Type B pancreatic cell (in vitro differentiated cells): ENCODE measurements at regions not wholly inside any gene's neighbourhood (a gene's known extent, or its start where the extent isn't known, plus 50 kb on each side); places are given as distances from the start of the nearest gene placed in this dataset.

ENCODE experiments used
- DNase-seq: peaks from one replicate; pipeline ENCODE4 v3.0.0; 2021; ENCODE audit warnings: mixed read lengths; ENCODE audit not compliant: unreplicated experiment; ENCODE audit errors: extremely low spot score
- H3K27ac Mint-ChIP-seq: 2 replicates; pipeline ENCODE4 v1.8.0; 2021; ENCODE audit warnings: mild to moderate bottlenecking, mixed read lengths
- H3K27me3 Mint-ChIP-seq: 2 replicates; pipeline ENCODE4 v1.8.0; 2021; ENCODE audit warnings: mixed read lengths
- H3K36me3 Mint-ChIP-seq: 2 replicates; pipeline ENCODE4 v1.8.0; 2021; ENCODE audit warnings: mixed read lengths
- H3K4me1 Mint-ChIP-seq: one replicate; pipeline ENCODE4 v1.8.0; 2021; ENCODE audit warnings: mixed read lengths; ENCODE audit not compliant: unreplicated experiment
- H3K4me3 Mint-ChIP-seq: 2 replicates; pipeline ENCODE4 v1.8.0; 2021; ENCODE audit warnings: mild to moderate bottlenecking, mixed read lengths
- H3K9me3 Mint-ChIP-seq: 2 replicates; pipeline ENCODE4 v1.8.0; 2021; ENCODE audit warnings: mixed read lengths
- TF ChIP-seq, protein P1 (sequence below): fragments of 200-600 bp; sonication (generic); conservative IDR thresholded peaks from 2 replicates; pipeline ENCODE4 v1.5.0; 2021; ENCODE audit warnings: antibody characterized with exemption, mild to moderate bottlenecking

DNA sequence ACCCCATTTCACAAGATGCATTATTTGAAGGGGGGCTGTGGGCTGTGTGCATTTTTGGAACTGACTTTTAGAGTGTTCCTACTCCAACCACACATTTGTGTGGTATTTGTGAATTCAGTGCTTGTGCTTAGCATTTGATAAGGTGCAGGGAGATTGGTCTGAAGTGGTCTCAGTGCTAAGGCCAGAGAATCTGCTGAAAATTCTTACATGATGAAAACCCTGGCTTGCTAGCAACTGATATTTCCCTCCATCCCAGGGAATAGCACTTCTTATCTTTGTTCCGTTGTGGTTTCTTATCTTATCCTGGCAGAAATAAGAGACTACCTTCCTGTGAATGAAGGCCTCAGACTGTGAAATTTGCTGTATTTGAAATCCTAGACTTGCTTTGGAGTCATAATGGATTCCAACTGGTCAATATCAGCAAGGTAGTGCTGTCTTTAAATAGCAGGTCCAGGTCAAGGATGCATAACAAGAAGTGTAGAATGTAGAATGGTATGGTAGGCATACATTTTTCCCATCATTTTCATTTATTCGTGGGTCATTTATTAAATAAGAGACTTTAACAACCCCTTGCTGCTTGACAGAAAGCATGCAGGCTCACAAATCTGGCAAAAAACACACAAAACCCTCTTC is 986.9 kb downstream of the REEP3 start:
- Mint-ChIP-seq H3K27ac (no peak overlapping the region), H3K27me3 (no peaks in the 10 kb centered on the region), H3K4me3 (no peak overlapping the region), H3K9me3 (no peaks in the 10 kb centered on the region), H3K4me1 (no peaks in the 10 kb centered on the region), H3K36me3 (no peaks in the 10 kb centered on the region)
- TF ChIP-seq, protein P1, sequence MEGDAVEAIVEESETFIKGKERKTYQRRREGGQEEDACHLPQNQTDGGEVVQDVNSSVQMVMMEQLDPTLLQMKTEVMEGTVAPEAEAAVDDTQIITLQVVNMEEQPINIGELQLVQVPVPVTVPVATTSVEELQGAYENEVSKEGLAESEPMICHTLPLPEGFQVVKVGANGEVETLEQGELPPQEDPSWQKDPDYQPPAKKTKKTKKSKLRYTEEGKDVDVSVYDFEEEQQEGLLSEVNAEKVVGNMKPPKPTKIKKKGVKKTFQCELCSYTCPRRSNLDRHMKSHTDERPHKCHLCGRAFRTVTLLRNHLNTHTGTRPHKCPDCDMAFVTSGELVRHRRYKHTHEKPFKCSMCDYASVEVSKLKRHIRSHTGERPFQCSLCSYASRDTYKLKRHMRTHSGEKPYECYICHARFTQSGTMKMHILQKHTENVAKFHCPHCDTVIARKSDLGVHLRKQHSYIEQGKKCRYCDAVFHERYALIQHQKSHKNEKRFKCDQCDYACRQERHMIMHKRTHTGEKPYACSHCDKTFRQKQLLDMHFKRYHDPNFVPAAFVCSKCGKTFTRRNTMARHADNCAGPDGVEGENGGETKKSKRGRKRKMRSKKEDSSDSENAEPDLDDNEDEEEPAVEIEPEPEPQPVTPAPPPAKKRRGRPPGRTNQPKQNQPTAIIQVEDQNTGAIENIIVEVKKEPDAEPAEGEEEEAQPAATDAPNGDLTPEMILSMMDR = no peak
- no peak for DNase-seq

DNA sequence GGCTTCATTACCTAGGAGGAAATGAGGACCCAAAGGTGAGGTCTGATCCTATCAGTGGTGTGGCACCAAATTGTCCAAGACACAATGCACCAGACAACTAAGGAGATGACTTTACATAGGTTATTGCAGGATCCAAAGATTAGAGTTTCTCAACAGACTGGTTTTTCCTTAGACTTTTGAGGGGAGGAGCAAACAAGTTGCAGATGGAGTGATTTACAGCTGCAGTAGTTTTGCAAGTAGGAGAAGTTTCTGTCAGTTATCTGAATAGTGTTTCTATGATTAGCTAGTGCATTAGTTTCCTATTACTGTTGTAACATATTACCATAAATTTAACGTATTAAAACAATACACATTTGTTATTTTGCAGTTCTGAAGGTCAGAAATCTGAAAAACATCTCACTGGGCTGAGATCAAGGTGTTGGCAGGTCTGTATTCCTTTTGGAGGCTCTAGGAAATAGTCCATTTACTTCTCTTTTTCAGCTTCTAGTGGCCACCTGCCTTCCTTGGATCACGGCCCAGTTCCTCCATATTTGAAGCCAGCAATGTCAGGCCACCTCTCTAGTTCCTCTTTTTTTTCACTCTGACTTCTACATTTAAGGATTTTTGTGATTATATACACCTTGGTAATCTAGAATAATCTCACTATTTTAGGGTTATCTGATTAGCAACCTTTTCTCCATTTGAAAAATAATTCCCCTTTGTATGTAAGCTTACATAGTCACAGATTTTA is 994.9 kb downstream of the REEP3 start:
- no peaks in the 10 kb centered on the region for H3K4me1 Mint-ChIP-seq
- TF ChIP-seq, protein P1 = no peak
- H3K9me3 Mint-ChIP-seq = no peaks in the 10 kb centered on the region
- H3K36me3 Mint-ChIP-seq = no peaks in the 10 kb centered on the region
- no peak overlapping the region for H3K27ac Mint-ChIP-seq
- H3K27me3 Mint-ChIP-seq = no peaks in the 10 kb centered on the region
- DNase-seq = no peak
- no peak overlapping the region for H3K4me3 Mint-ChIP-seq

DNA sequence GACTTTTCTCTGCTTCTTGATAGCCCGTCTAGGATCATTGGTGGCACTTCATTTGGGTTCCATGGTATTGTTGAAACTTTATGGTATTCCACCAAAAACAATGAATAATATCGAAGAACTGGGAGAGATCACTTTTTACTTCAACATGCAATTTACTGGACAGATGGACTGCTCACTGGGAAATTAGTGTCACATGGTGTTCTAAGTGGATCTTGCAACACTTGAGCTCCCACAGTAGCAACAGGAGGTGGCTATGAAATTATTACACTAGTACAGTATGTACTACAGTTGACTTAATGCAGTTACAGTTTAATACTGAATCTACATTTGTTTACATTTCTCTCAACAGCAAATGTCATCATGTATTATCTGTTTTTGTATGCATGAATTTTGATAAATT is 997.3 kb downstream of the REEP3 start:
- no peak for DNase-seq
- Mint-ChIP-seq H3K27ac (no peak overlapping the region), H3K27me3 (no peaks in the 10 kb centered on the region), H3K9me3 (no peaks in the 10 kb centered on the region), H3K36me3 (no peaks in the 10 kb centered on the region), H3K4me1 (no peaks in the 10 kb centered on the region), H3K4me3 (no peak overlapping the region)
- TF ChIP-seq, protein P1 = no peak

DNA sequence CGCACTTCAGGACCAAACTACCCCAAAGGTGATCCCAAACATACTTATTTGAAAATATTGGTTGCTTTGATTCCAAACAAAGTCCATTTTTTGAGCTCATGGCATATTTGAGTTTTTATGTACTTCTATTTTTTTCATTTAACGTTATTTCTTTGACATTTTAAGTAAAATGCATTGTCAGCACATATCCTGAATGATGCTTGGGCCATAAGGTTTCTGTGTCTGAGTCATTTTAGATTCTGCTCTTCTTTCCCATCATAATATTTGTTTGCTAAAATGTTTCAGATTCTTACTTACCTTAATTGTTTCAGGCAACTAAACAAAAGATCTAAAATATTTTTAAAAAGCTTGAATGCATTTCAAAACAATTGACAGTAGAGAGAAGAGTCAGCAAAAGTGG is 998.2 kb downstream of the REEP3 start:
- Mint-ChIP-seq H3K36me3 (no peaks in the 10 kb centered on the region), H3K27me3 (no peaks in the 10 kb centered on the region)
- TF ChIP-seq, protein P1 = no peak

DNA sequence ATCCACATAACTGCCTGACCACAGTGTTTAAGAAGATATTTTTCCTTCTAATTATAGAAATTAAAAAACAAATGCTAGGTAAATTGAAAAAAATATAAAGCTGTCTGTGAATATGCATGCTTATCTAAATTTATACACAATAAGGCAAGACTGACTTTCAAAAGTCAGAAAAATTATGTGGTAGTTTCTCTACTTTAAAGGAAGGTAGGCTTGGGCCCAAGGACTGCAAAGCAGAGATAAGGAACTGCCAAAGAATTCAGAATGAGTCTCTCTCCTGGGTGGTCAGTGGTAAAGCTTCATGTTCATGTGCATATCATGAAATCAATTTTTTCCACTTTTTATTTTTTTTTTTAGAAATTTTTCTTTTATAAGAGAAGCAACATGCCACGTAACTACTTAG is 998.6 kb downstream of the REEP3 start:
- no peak overlapping the region for H3K27ac Mint-ChIP-seq
- no peak overlapping the region for H3K4me3 Mint-ChIP-seq
- H3K4me1 Mint-ChIP-seq = no peaks in the 10 kb centered on the region
- TF ChIP-seq, protein P1 = no peak
- DNase-seq = no peak
- no peaks in the 10 kb centered on the region for H3K27me3 Mint-ChIP-seq
- H3K36me3 Mint-ChIP-seq = no peaks in the 10 kb centered on the region
- no peaks in the 10 kb centered on the region for H3K9me3 Mint-ChIP-seq

More for the DNA sequence above, 998.2 kb downstream of the REEP3 start:
- no peak for DNase-seq
- no peak overlapping the region for H3K4me3 Mint-ChIP-seq
- no peak overlapping the region for H3K27ac Mint-ChIP-seq
- no peaks in the 10 kb centered on the region for H3K9me3 Mint-ChIP-seq
- H3K4me1 Mint-ChIP-seq = no peaks in the 10 kb centered on the region
